ENCODE measurements at regions not wholly inside any gene's neighbourhood (a gene's known extent, or its start where the extent isn't known, plus 50 kb on each side); places are given as distances from the start of the nearest gene placed in this dataset.

GRCh38 chr2:156672556-156673332 lies 236.6 kb downstream of the GPD2 start:
- Histone ChIP-seq H3K9ac (ENCODE audit: low read depth, low read length) (no peak overlapping the region), H3K4me1 (ENCODE audit: control insufficient read depth, insufficient read depth, low read length) (peaks cover 8% of the 10 kb centered on the region), H3K36me3 (ENCODE audit: control insufficient read depth, insufficient read depth, low read length) (no peaks in the 10 kb centered on the region), H3K4me3 (ENCODE audit: low read depth, low read length) (no peak overlapping the region), H3K9me3 (ENCODE audit: control insufficient read depth, insufficient read depth, low read length) (no peaks in the 10 kb centered on the region), H3K27me3 (ENCODE audit: control insufficient read depth, insufficient read depth, low read length) (no peaks in the 10 kb centered on the region)

GRCh38 chr2:156673333-156673615 lies 237.1 kb downstream of the GPD2 start:
- Histone ChIP-seq H3K9me3 (ENCODE audit: control insufficient read depth, insufficient read depth, low read length) (no peaks in the 10 kb centered on the region), H3K4me1 (ENCODE audit: control insufficient read depth, insufficient read depth, low read length) (peaks cover 8% of the 10 kb centered on the region), H3K9ac (ENCODE audit: low read depth, low read length) (no peak overlapping the region), H3K36me3 (ENCODE audit: control insufficient read depth, insufficient read depth, low read length) (no peaks in the 10 kb centered on the region), H3K27me3 (ENCODE audit: control insufficient read depth, insufficient read depth, low read length) (no peaks in the 10 kb centered on the region), H3K4me3 (ENCODE audit: low read depth, low read length) (no peak overlapping the region)

GRCh38 chr2:156673981-156674380 lies 237.8 kb downstream of the GPD2 start:
- Histone ChIP-seq H3K9me3 (ENCODE audit: control insufficient read depth, insufficient read depth, low read length) (no peaks in the 10 kb centered on the region), H3K36me3 (ENCODE audit: control insufficient read depth, insufficient read depth, low read length) (no peaks in the 10 kb centered on the region), H3K4me1 (ENCODE audit: control insufficient read depth, insufficient read depth, low read length) (peaks cover 8% of the 10 kb centered on the region), H3K27me3 (ENCODE audit: control insufficient read depth, insufficient read depth, low read length) (no peaks in the 10 kb centered on the region), H3K9ac (ENCODE audit: low read depth, low read length) (no peak overlapping the region), H3K4me3 (ENCODE audit: low read depth, low read length) (no peak overlapping the region)

- H3K9me3 ChIP-seq (ENCODE audit: control insufficient read depth, insufficient read depth, low read length), result no peaks in the 10 kb centered on the region
- H3K27me3 ChIP-seq (ENCODE audit: control insufficient read depth, insufficient read depth, low read length), result no peaks in the 10 kb centered on the region
- H3K4me1 ChIP-seq (ENCODE audit: control insufficient read depth, insufficient read depth, low read length), result peaks cover 8% of the 10 kb centered on the region
- no peaks in the 10 kb centered on the region for H3K36me3 ChIP-seq (ENCODE audit: control insufficient read depth, insufficient read depth, low read length)
- H3K4me3 ChIP-seq (ENCODE audit: low read depth, low read length), result no peak overlapping the region
- H3K9ac ChIP-seq (ENCODE audit: low read depth, low read length), result no peak overlapping the region
These were observed 239.7 kb downstream of the GPD2 start for GRCh38 chr2:156675896-156676295.

GRCh38 chr2:156679820-156680219 lies 243.6 kb downstream of the GPD2 start:
- H3K9me3 ChIP-seq (ENCODE audit: control insufficient read depth, insufficient read depth, low read length), result no peaks in the 10 kb centered on the region
- H3K4me1 ChIP-seq (ENCODE audit: control insufficient read depth, insufficient read depth, low read length), result peaks cover 2% of the 10 kb centered on the region
- no peak overlapping the region for H3K9ac ChIP-seq (ENCODE audit: low read depth, low read length)
- no peaks in the 10 kb centered on the region for H3K27me3 ChIP-seq (ENCODE audit: control insufficient read depth, insufficient read depth, low read length)
- no peaks in the 10 kb centered on the region for H3K36me3 ChIP-seq (ENCODE audit: control insufficient read depth, insufficient read depth, low read length)
- no peak overlapping the region for H3K4me3 ChIP-seq (ENCODE audit: low read depth, low read length)

GRCh38 chr2:156680266-156680665 lies 244.1 kb downstream of the GPD2 start:
- no peak overlapping the region for H3K9ac ChIP-seq (ENCODE audit: low read depth, low read length)
- H3K9me3 ChIP-seq (ENCODE audit: control insufficient read depth, insufficient read depth, low read length), result no peaks in the 10 kb centered on the region
- no peak overlapping the region for H3K4me3 ChIP-seq (ENCODE audit: low read depth, low read length)
- H3K27me3 ChIP-seq (ENCODE audit: control insufficient read depth, insufficient read depth, low read length), result no peaks in the 10 kb centered on the region
- H3K4me1 ChIP-seq (ENCODE audit: control insufficient read depth, insufficient read depth, low read length), result peaks cover 6% of the 10 kb centered on the region
- H3K36me3 ChIP-seq (ENCODE audit: control insufficient read depth, insufficient read depth, low read length), result no peaks in the 10 kb centered on the region

GRCh38 chr2:156687126-156687525 lies 250.9 kb downstream of the GPD2 start:
- H3K4me1 ChIP-seq (ENCODE audit: control insufficient read depth, insufficient read depth, low read length), result peaks cover 8% of the 10 kb centered on the region
- H3K4me3 ChIP-seq (ENCODE audit: low read depth, low read length), result no peak overlapping the region
- no peaks in the 10 kb centered on the region for H3K36me3 ChIP-seq (ENCODE audit: control insufficient read depth, insufficient read depth, low read length)
- no peaks in the 10 kb centered on the region for H3K9me3 ChIP-seq (ENCODE audit: control insufficient read depth, insufficient read depth, low read length)
- no peak overlapping the region for H3K9ac ChIP-seq (ENCODE audit: low read depth, low read length)
- no peaks in the 10 kb centered on the region for H3K27me3 ChIP-seq (ENCODE audit: control insufficient read depth, insufficient read depth, low read length)

GRCh38 chr2:156687715-156688114 lies 251.5 kb downstream of the GPD2 start:
- Histone ChIP-seq H3K9ac (ENCODE audit: low read depth, low read length) (no peak overlapping the region), H3K4me3 (ENCODE audit: low read depth, low read length) (no peak overlapping the region), H3K4me1 (ENCODE audit: control insufficient read depth, insufficient read depth, low read length) (peaks cover 8% of the 10 kb centered on the region), H3K36me3 (ENCODE audit: control insufficient read depth, insufficient read depth, low read length) (no peaks in the 10 kb centered on the region), H3K9me3 (ENCODE audit: control insufficient read depth, insufficient read depth, low read length) (no peaks in the 10 kb centered on the region), H3K27me3 (ENCODE audit: control insufficient read depth, insufficient read depth, low read length) (no peaks in the 10 kb centered on the region)

GRCh38 chr2:156689939-156690338 lies 253.8 kb downstream of the GPD2 start:
- no peaks in the 10 kb centered on the region for H3K27me3 ChIP-seq (ENCODE audit: control insufficient read depth, insufficient read depth, low read length)
- H3K4me1 ChIP-seq (ENCODE audit: control insufficient read depth, insufficient read depth, low read length), result peaks cover 5% of the 10 kb centered on the region
- H3K4me3 ChIP-seq (ENCODE audit: low read depth, low read length), result no peak overlapping the region
- no peak overlapping the region for H3K9ac ChIP-seq (ENCODE audit: low read depth, low read length)
- H3K9me3 ChIP-seq (ENCODE audit: control insufficient read depth, insufficient read depth, low read length), result no peaks in the 10 kb centered on the region
- no peaks in the 10 kb centered on the region for H3K36me3 ChIP-seq (ENCODE audit: control insufficient read depth, insufficient read depth, low read length)

- Histone ChIP-seq H3K9ac (ENCODE audit: low read depth, low read length) (no peak overlapping the region), H3K9me3 (ENCODE audit: control insufficient read depth, insufficient read depth, low read length) (no peaks in the 10 kb centered on the region), H3K4me3 (ENCODE audit: low read depth, low read length) (no peak overlapping the region), H3K36me3 (ENCODE audit: control insufficient read depth, insufficient read depth, low read length) (no peaks in the 10 kb centered on the region), H3K4me1 (ENCODE audit: control insufficient read depth, insufficient read depth, low read length) (no peaks in the 10 kb centered on the region), H3K27me3 (ENCODE audit: control insufficient read depth, insufficient read depth, low read length) (no peaks in the 10 kb centered on the region)
These were observed 254.8 kb downstream of the GPD2 start for GRCh38 chr2:156691014-156691413.

GRCh38 chr2:156695020-156695419 lies 258.8 kb downstream of the GPD2 start:
- Histone ChIP-seq H3K4me3 (ENCODE audit: low read depth, low read length) (no peak overlapping the region), H3K4me1 (ENCODE audit: control insufficient read depth, insufficient read depth, low read length) (no peaks in the 10 kb centered on the region), H3K9me3 (ENCODE audit: control insufficient read depth, insufficient read depth, low read length) (no peaks in the 10 kb centered on the region), H3K36me3 (ENCODE audit: control insufficient read depth, insufficient read depth, low read length) (no peaks in the 10 kb centered on the region), H3K27me3 (ENCODE audit: control insufficient read depth, insufficient read depth, low read length) (no peaks in the 10 kb centered on the region), H3K9ac (ENCODE audit: low read depth, low read length) (peak overlapping the region; percentile 38)

- no peaks in the 10 kb centered on the region for H3K36me3 ChIP-seq (ENCODE audit: control insufficient read depth, insufficient read depth, low read length)
- H3K9ac ChIP-seq (ENCODE audit: low read depth, low read length), result no peak overlapping the region
- H3K4me3 ChIP-seq (ENCODE audit: low read depth, low read length), result no peak overlapping the region
- no peaks in the 10 kb centered on the region for H3K27me3 ChIP-seq (ENCODE audit: control insufficient read depth, insufficient read depth, low read length)
- no peaks in the 10 kb centered on the region for H3K9me3 ChIP-seq (ENCODE audit: control insufficient read depth, insufficient read depth, low read length)
- peaks cover 5% of the 10 kb centered on the region for H3K4me1 ChIP-seq (ENCODE audit: control insufficient read depth, insufficient read depth, low read length)
These were observed 259.4 kb downstream of the GPD2 start for GRCh38 chr2:156695595-156695994.

All from iPS-15b (cell line).